NCI-H146 treated with DMSO at 0.1 percent for 48 hours (cell line): ENCODE measurements at regions not wholly inside any gene's neighbourhood (a gene's known extent, or its start where the extent isn't known, plus 50 kb on each side); places are given as distances from the start of the nearest gene placed in this dataset.
"Not testable (repeated sequence)": the region's sequence is repeated elsewhere in the genome, so short reads cannot be mapped to it uniquely, and the experiment has no call there.

Source experiments
- DNase-seq: peaks from one replicate; lab custom pipeline; 2025; ENCODE audit not compliant: unreplicated experiment; lab: John Stamatoyannopoulos, UW

DNA sequence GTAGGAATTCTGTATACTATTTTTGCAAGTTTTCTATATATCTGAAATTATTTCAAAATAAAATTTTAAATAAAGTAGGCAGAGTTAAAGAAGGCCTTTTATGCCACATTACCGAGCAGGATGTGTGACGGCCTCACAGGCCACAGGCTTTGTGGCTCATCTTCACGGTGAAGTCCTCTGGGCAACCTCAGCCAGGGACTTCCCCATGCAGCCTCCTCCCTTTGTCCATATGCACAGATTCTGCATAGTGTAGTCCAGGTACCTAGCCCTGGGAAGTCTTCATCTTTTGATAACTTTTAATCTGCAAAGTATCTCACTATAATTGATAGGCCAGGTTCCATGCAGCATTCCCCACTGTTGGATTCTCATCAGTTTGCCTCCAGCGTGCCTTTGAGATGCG is 62.8 kb downstream of the ARHGAP11B start:
- DNase-seq = not testable (repeated sequence)

DNA sequence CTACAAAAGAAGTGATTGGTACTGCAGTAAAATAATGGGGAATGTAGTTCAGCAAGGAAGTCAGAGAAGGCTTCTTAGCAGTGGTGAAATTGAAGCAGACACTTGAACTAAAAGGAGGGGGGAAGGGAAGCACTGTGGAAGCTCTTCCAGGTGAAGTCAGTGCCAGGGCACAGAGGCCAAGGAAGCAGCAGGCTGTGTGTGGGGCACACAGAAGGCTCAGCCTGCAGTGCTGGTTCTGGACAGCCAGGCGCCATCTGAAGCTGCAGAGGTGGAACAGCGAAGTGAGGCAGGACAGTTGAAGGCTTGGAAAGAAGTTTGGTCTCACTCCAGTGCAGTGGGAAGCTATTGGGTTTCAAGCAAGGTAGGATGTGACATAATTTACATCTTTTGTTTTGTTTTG is 64.2 kb downstream of the ARHGAP11B start:
- DNase-seq = not testable (repeated sequence)

DNA sequence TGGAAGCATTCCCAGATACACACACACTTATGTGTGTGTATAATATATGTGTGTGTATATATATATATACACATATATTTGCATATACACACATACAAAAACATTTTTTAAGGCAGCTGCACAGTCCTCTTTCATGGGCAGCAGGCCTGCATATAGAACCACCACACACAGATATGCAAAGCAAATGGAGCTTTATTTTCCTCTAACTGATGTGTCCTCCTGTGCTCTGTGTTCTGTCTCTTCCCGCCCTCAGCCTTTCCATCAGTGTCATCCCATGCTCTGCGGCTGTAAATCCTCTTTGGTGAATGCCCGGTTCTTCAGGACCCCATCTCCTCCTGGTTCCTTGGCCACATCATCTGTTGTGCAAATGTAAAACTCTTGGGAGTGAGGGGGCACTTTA is 69.9 kb downstream of the ARHGAP11B start:
- DNase-seq = not testable (repeated sequence)

DNA sequence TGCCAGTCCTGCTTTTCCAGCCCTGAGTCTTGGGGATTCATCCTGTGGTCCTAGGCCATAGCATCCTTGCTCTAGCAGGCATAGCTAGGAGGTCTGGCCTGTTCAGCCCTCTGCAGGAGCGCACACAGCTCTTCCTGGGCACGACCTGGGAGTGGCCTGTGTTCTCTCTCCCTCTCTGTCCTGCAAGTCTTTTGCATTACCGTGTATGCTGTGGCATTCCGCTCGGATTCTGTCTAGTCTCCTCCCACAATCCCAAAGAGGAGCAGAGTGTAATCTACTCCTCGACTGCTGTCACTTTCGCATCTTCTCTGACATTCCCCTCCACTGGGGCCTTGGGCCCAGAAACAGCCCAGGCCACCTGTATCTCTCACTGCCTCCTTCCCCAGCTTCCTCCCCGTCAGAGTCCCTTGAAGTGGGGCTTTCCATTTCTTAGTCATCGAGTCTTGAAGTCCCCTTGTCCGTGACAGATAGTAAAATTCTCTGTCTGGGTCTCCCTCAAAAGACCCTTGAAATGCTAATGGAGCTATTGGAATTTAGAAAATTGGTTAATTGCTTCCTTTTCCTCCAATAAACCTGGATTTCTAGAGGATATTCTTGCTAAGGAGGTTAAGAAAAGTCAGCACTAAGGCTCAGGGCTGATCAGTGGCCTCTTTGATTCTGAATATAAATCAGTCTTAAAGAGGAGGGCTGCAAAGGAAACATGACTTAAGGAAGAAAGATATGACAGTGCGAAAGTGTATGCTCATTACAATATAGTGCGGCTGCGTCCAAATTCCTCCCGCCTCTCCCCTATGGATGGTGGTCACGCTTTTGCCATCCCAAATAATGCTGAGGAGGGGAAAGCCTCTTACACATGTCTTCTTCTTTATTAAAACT is 70.7 kb downstream of the ARHGAP11B start:
- not testable (repeated sequence) for DNase-seq

DNA sequence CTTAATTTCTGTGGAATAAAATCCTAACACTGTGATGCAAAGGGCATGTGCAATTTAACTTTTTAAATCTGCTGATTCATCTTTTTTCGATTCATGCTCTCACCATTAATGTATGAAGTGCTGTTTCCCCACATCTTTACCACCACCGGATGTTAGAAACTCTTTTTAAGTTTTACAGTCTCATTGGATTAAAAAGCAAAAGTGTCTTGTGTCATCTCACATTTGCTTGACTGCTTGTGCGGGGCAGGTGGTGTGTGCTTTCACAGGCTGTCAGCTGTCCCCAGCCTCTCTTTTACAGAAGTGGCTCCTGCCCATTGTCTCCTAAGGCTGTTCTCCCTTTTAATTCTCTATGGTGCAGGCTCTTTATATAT is 71.4 kb downstream of the ARHGAP11B start:
- not testable (repeated sequence) for DNase-seq

DNA sequence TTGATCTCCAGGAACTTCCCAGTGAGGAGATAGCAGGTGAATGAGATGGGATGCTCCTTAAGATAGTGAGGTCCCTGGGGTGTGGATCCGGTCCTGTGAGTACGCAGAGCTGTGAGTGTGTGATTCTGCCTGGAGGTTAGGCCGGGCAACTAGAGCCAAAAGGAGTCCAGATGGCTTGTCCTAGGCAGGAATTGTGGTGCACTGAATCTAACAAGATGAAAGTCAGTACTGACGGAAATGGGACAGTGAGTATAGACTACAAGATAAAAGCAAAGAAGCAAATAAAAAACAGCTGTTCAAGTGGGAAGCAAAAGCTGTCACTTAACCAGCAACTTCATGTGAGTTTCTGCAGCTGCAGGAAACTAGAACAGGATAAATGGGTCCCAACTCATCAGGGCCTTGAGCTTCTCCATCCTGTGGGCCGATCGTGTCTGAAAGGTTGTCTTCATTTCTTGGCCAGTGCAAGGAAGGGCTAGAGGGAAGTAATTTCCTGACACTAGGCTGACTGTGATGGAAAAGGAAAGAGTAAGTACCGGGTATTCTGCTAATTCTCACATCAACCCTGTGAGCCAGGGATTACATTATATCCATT is 74.2 kb downstream of the ARHGAP11B start:
- not testable (repeated sequence) for DNase-seq

DNA sequence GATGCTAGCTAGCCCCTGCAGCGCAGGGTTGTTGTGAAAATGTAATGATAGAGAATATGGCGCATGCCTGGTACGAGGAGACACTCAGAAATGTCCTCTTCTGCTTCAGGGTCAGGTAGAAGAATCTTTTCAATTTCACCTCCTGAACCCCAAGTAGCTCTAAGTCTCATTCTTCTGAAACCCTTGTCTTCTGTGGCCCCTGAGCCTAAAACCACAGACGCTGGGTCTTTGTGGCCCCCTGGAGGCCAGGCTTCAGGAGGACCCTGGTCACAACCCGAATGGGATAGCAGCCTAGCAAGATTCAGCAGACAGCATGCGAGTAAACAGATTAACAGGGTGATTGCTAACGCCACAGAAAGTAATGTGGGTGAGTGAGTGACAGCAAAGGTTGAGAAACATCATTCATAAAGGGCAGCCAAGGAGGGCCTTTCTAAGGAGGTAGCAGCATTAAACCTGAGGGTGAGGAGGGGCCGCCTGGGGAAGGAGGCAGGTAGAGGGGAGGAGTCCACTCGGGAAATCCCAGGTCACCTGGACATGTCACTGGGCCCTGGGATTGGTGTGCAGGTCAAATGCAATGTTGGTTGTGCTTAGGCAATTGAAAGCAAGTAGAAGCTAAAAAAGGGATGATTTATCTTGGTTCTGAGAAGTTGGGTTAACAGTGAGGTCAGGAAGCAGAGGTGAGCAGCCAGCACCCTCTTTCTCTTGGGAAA is 82.2 kb downstream of the ARHGAP11B start:
- DNase-seq = not testable (repeated sequence)

DNA sequence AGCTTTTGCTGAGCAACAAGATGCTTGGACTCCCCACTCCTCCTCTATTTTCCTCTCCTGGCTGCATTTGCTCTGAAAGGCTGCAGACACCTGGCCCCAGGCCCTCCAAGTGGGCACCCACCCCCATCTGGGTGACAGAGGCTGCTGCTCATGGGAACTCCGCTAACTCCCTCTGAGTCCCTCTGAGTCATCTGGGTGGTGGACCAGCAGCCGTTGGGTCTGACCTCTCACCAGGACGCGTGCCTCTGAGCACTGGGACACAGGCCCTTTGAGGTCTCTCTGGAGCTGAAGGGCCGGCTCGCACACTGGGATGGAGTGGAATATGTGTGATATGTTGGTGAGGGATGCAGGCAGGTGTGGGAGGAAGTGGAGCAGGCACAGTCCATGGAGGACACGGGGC is 82.9 kb downstream of the ARHGAP11B start:
- not testable (repeated sequence) for DNase-seq

DNA sequence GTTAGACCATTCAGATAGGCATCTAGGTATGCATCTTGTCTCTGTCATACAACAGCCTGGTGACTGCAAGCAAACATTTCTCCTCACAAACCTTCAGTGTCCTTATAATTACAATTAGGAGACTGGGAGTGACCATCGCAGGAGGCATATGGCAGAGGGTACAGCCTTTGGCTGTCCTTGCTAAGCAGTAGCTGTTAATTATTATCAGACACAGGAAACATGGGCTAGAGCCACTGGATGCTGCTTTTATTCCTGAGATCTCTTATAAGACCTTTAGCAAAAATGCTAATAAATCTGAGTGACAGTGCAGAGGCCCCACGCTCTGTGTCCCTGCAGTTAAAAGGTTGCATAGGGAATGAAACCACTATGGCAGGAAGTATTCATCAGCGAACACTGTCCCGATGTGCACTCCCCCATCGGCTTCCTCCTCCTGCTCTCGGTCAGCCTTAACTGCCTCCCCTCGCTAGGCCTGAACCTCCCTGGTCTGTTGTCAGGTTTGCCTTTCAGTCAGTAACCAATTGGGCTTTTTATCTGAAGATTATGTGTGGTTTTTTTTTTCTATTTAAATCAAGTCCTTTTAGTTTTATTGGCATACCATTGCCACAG is 92.2 kb downstream of the ARHGAP11B start:
- DNase-seq = not testable (repeated sequence)

DNA sequence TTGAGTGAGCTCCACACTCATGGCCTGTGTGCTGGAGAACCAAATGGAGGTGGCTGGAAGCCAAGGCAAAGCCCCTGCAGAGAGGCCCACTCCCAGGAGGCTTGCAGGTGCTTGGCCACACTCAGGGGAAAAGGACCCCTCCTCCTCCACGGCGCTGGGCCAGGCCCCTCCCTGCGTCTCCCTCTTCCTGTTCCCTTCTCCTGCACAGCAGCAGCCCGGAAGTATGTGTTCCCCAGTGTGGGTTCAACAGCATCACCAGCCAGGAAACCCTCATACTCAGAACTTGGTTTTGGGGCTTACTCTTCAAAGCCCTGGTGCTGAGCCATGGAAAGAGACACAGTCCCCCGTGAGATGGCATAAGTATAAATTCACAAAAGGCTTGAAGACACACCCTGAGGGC is 93.4 kb downstream of the ARHGAP11B start:
- DNase-seq = not testable (repeated sequence)

DNA sequence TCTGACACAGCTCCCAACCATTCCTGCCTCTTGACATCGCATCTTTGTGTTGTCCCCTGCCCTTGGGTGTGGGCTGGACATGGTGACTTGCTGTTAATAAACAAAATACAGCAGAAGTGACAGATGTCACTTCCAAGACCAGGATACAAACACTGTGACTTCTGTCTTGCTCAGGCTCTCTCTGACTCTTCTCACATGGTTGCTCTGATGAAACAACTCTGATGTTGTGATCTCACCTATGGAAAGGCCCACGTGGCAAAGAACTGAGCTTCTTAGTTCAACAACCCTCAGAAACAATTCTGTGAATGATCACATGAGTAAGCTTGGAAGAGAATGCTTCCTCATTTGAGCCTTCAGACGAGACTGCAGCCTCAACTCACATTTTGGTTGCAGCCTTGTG is 94.9 kb downstream of the ARHGAP11B start:
- DNase-seq = not testable (repeated sequence)

DNA sequence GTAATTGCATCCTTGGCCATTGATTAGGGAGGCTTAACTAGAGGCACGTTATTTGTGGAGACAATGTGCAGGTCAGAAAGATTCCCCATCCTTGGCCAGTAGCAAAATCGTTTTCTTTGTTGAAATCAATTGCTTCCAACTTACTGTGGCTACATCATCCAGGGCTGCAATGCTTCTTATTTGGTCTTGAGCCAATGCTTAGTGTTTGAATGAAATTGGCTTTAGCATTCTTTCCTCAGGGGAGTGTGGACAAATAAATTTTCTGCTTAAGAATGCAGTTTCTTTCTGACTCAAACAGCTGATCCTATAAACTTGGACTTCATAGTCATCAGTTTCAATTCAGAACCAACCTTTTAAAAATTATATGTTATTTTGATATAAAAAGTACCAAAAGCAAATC is 95.6 kb downstream of the ARHGAP11B start:
- not testable (repeated sequence) for DNase-seq

DNA sequence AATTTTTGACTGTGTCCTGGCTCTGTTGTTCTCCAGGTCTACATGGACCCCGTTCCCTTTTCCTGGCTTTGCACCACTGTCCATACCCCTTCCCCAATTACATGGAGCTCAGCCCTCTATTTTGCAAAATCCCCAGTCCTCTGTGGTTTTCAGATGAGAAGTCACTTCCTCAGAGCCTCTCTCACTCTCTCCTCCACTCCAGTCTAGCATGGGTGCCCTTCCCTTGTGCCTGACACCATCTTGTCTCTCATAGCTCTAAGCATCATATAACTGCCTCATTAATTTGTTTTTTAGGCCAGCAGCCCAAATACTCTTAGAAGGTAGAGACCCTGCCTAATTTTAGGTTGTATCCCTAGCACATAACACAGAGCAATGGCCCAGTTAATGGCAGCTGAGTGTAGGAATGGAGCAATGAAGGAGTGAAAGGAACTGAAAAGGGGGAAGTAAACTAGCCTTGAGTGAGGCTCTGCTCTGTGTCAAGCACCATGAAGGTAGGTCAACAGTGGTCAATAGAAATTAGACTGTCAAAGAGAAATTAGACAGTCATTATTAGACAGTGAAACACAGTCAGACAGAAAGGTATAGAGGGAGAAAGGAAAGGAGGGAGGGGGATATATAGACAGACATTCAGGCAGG is 97.7 kb downstream of the ARHGAP11B start:
- DNase-seq = not testable (repeated sequence)

DNA sequence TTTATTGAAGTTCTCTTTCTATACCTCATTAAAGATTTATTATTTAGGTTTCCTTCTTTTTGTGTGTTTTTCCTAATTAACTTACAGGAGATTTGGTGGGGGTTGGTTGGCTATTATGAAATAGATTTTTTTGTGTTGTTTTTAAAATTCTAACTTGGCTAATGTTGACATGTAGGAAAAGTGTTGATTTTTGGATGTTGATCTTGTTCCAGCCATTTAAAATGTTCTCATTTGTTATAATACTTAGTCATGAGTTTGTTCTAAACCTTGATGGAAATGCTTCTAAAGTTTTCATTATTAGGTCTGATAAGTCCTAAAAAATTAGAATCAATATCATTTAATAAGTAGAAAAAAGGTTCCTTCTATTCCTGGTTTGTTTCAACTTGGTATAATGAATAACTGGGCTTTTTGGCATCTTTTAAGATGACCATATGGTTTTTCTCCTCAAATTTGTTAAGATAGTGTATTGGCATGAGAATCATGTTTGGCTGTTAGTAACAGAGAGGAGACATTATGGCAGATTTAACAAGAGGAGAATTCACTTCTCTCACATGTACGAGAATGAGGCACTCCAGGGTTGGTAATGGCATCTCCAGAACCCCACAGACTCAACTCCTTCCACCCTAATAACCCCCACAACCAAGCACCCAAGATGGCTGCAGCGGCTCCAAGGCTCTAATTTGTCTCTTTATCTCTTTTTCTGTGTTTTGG is 104.1 kb downstream of the ARHGAP11B start:
- not testable (repeated sequence) for DNase-seq

DNA sequence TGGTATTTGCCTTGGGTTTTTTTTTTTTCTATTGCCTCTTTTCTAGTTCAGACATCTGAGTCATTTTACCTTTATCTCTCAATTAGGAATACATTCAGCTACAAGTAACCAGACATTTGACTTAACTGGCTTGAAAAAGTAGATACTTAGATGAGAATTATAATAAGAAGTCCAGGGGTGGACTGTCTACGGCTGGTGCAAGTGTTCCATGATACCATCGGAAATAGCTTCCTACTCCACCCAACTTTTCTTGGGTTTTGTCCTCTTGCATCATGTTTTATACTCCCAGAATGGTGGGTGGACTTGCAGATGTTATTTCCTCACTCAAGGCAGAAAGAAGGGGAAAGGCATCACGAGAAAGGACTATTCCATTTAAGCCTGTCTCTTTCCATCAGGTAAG is 104.7 kb downstream of the ARHGAP11B start:
- not testable (repeated sequence) for DNase-seq

DNA sequence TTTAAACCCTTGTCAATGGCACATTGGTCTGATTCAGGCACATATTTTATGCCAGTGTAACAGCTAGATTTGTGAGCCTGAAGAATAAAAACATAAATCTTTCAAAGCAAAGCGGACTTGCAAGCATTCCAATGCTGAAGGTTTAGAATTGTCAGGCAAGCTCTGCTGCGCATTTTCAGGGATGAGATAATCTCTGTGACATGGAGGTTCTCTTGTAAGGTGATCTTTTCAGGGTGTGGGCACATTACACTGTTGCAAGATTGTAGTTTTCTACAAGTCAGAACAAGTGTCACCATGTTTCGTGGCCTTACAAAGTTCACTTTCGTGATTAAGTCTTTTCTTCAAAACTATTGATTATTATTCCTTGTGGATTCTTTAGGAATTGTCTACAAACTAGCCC is 106.2 kb downstream of the ARHGAP11B start:
- not testable (repeated sequence) for DNase-seq

DNA sequence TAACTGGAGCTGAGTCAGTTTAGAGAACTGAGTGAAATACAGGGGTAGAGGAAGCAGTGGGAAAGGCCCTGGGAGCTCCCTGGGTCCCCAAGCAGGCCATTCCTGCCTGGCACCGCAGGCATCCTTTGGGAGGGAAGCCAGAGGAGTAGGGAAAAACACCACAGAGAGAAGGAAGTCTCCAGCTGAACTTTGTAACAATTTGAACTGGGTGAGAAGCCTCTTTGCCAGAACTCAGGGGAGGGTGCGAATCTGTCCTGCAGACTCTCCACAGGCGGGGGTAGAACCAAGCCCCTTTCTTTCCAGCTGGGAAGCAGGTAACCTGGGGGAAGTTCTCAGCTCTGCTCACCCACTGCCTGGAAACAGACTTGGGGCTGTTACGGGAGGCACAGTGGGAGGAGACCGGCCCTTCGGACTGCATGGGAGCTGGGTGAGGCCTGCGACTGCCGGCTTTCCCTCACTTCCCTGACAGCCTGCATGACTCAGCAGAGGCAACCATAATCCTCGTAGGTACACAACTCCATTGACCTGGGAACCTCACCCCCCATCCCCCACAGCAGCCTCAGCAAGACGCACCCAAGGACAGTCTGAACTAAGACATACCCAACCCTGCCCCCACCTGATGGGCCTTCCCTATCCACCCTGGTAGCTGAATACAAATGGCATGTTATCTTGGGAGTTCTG is 110.1 kb downstream of the ARHGAP11B start:
- not testable (repeated sequence) for DNase-seq

DNA sequence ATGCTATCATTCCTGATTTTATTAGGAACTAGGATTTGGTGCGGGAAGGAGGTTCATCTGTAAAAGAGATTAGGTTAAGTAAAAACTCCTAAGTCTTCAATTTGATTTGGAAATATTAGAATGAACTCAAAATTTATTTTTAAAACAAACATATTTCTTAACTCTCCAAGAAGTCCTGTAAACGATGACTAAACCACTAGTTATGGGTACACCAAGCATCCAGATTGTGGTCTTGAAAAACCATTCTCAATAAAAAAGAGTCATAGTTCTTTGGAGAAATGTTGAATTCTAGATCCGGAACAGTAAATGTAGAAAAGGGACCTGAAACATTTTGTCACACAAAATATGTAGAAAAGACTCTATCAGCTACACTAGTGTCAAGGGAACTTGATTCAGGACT is 116.9 kb downstream of the ARHGAP11B start:
- DNase-seq = not testable (repeated sequence)

DNA sequence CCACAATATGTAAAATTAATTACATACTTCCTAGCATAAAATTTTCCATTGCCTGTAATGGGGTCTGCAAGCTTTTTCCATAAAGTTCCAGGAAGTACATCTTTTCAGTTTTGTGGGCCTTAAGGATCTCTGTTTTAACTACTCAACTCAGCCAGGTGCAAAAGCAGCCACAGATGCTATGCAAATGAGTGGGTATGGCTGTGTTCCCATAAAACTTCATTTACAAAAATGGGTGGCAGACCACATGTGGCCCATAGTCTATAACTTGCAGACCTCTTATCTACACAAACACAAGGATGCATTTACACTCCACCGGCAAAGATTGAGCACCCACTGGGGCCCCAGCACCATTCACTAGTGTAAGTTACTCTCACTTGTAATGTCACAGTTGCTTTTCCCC is 123.1 kb downstream of the ARHGAP11B start:
- DNase-seq = not testable (repeated sequence)
